ENCODE measurements at regions not wholly inside any gene's neighbourhood (a gene's known extent, or its start where the extent isn't known, plus 50 kb on each side); places are given as distances from the start of the nearest gene placed in this dataset.

GRCh38 chr9:32899761-32900160, 101.7 kb downstream of the APTX start:
- Mint-ChIP-seq H3K9me3 (peaks cover 4% of the 10 kb centered on the region), H3K27ac (no peak overlapping the region), H3K36me3 (ENCODE audit: low read depth) (no peaks in the 10 kb centered on the region), H3K27me3 (peaks cover 55% of the 10 kb centered on the region), H3K4me3 (no peak overlapping the region), H3K4me1 (no peaks in the 10 kb centered on the region)
- intact Hi-C loops (cut with micrococcal nuclease): loop anchor here (10.0 kb wide), 1 partner anchor 55 kb away; no protein-coding TSS in a partner anchor
- POLR2A ChIA-PET: no interaction called here
- DNase-seq: no peak
- no peak for TF ChIP-seq CTCF (IDR thresholded peaks at IDR 0.05)
- no peak for ATAC-seq (ENCODE audit: low read depth)
- CTCF ChIA-PET: no interaction called here

GRCh38 chr9:32906213-32906612, 95.2 kb downstream of the APTX start:
- no peaks in the 10 kb centered on the region for H3K36me3 Mint-ChIP-seq (ENCODE audit: low read depth)
- intact Hi-C loops (cut with micrococcal nuclease): no loop called here
- H3K27me3 Mint-ChIP-seq: peaks cover 55% of the 10 kb centered on the region
- ATAC-seq (ENCODE audit: low read depth): peak; percentile 65
- no peak for TF ChIP-seq CTCF (IDR thresholded peaks at IDR 0.05)
- H3K27ac Mint-ChIP-seq: no peak overlapping the region
- DNase-seq: no peak
- CTCF ChIA-PET: no interaction called here
- POLR2A ChIA-PET: no interaction called here
- H3K9me3 Mint-ChIP-seq: peaks cover 4% of the 10 kb centered on the region
- H3K4me1 Mint-ChIP-seq: peaks cover 10% of the 10 kb centered on the region
- H3K4me3 Mint-ChIP-seq: no peak overlapping the region

GRCh38 chr9:32915802-32916201, 85.6 kb downstream of the APTX start:
- ATAC-seq (ENCODE audit: low read depth) (no peak), DNase-seq (no peak)
- Mint-ChIP-seq H3K9me3 (no peaks in the 10 kb centered on the region), H3K4me1 (no peaks in the 10 kb centered on the region), H3K36me3 (ENCODE audit: low read depth) (no peaks in the 10 kb centered on the region), H3K4me3 (no peak overlapping the region), H3K27ac (no peak overlapping the region), H3K27me3 (peaks cover 19% of the 10 kb centered on the region)
- no peak for TF ChIP-seq CTCF (IDR thresholded peaks at IDR 0.05)
- ChIA-PET CTCF (no interaction called here), POLR2A (no interaction called here)
- intact Hi-C loops (cut with micrococcal nuclease): no loop called here

GRCh38 chr9:32918628-32919027, 82.8 kb downstream of the APTX start:
- CTCF ChIA-PET: no interaction called here
- intact Hi-C loops (cut with micrococcal nuclease): no loop called here
- H3K27ac Mint-ChIP-seq: no peak overlapping the region

More at GRCh38 chr9:32918628-32919027, 82.8 kb downstream of the APTX start:
- POLR2A ChIA-PET: no interaction called here
- ATAC-seq (ENCODE audit: low read depth) (no peak), DNase-seq (no peak)
- Mint-ChIP-seq H3K36me3 (ENCODE audit: low read depth) (no peaks in the 10 kb centered on the region), H3K9me3 (peaks cover 2% of the 10 kb centered on the region), H3K4me3 (no peak overlapping the region), H3K27me3 (peaks cover 14% of the 10 kb centered on the region), H3K4me1 (no peaks in the 10 kb centered on the region)
- no peak for TF ChIP-seq CTCF (IDR thresholded peaks at IDR 0.05)

Measured in activated B cell treated with CpG ODN at 0.5 μM for 24 hours (primary cell).